C4-2B (cell line): ENCODE measurements at regions not wholly inside any gene's neighbourhood (a gene's known extent, or its start where the extent isn't known, plus 50 kb on each side); places are given as distances from the start of the nearest gene placed in this dataset.

Source experiments
- H3K27ac ChIP-seq: fragments of 450-650 bp; 2 replicates; pipeline ENCODE4 v1.5.1; 2017
- ZFX ChIP-seq: fragments of 450-650 bp; IDR thresholded peaks from 2 replicates; pipeline ENCODE4 v1.6.1; 2017
- TF ChIP-seq, protein P1 (sequence below): fragments of 450-650 bp; conservative IDR thresholded peaks from 2 replicates; pipeline ENCODE4 v1.5.1; 2017; ENCODE audit warnings: mild to moderate bottlenecking

DNA sequence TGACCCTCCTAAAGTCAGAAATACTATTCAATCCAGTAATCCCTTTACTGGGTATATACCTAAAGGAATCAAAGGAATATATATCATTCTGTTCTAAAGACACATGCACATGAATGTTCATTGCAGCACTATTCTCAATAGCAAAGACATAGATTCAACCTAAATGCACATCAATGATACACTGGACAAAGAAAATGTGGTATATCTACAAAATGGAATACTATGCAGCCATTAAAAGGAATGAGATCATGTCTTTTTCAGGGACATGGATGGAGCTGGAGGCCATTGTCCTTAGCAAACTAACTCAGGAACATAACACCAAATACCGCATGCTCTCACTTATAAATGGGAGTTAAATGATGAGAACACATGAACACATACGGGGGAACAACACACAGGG is 306.0 kb upstream of the EPHA5 start:
- no peak overlapping the region for H3K27ac ChIP-seq
- no peak for TF ChIP-seq ZFX
- TF ChIP-seq, protein P1, sequence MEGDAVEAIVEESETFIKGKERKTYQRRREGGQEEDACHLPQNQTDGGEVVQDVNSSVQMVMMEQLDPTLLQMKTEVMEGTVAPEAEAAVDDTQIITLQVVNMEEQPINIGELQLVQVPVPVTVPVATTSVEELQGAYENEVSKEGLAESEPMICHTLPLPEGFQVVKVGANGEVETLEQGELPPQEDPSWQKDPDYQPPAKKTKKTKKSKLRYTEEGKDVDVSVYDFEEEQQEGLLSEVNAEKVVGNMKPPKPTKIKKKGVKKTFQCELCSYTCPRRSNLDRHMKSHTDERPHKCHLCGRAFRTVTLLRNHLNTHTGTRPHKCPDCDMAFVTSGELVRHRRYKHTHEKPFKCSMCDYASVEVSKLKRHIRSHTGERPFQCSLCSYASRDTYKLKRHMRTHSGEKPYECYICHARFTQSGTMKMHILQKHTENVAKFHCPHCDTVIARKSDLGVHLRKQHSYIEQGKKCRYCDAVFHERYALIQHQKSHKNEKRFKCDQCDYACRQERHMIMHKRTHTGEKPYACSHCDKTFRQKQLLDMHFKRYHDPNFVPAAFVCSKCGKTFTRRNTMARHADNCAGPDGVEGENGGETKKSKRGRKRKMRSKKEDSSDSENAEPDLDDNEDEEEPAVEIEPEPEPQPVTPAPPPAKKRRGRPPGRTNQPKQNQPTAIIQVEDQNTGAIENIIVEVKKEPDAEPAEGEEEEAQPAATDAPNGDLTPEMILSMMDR, result no peak

DNA sequence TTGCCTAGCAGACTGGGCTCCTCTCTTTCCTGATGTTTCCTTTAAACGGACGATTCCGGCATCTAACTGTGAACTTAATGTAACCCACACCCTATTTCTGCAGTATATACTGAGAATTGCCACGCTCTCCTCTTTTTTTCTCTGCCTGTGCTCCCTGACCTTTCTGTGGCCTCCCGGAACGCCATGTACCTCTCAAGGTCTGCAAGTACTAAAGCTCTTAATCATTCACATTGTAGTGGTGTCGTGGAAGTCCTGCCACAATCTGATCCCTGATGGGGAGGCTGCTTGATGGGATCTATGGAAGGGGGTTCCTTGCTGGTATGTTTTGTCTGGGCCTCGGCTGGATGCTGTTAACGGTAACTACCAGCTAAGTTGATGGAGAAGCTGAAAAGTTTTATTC is 302.9 kb upstream of the EPHA5 start:
- TF ChIP-seq ZFX, result no peak
- TF ChIP-seq, protein P1, result no peak
- H3K27ac ChIP-seq, result no peak overlapping the region

DNA sequence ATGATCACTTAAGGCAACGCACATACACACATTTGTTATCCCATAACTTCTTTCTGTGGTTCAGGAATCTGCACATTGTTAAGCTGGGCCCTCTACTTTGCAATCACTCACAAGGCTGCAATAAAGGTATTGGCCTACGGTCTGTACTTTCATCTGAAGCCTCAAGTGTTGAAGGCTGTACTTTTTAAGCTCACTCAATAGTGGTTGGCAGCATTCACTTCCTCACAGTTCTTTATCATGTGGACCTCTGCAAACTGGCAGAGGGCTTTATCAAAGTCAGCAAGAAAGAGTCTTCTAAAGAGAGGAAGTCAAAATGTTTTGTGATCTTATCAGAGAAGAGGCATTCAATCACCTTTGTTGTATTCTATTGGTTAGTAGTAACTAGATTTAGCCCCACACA is 301.4 kb upstream of the EPHA5 start:
- H3K27ac ChIP-seq, result no peak overlapping the region
- TF ChIP-seq, protein P1, result no peak
- TF ChIP-seq ZFX, result no peak

DNA sequence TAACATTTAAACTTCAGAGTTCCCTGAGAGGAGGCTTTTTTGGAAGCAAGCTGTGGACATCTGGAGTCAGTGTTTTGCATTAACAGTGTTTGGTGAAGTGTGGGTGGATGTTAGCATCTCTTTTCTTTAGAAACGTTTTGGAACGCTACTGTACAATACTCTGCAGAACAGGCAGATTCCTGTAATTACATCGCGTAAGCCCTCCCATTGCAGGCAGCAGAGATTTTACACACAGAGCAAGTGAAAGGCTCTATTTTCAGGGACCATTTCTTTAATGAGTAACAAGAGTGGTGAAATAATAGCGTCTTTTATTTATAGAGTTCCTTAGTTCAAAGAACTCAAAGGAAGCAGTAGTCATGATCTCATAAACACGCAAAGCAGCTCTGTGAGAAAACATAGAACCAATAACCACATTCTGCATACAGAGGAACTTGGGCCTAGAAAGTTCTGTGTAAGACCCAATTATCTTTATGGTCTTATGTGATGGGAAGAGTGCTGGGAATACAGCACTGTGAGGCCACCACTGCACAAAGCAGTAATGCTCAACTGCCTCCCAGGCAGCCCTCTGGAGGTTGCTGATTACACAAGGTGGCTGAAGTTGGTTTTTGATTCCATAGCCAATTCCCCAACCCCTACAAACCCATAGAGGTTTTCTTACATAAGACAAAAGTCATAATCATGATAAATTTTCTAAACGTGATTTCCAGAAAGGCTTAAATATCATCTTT is 298.7 kb upstream of the EPHA5 start:
- TF ChIP-seq ZFX, result no peak
- TF ChIP-seq, protein P1, result no peak
- no peak overlapping the region for H3K27ac ChIP-seq

DNA sequence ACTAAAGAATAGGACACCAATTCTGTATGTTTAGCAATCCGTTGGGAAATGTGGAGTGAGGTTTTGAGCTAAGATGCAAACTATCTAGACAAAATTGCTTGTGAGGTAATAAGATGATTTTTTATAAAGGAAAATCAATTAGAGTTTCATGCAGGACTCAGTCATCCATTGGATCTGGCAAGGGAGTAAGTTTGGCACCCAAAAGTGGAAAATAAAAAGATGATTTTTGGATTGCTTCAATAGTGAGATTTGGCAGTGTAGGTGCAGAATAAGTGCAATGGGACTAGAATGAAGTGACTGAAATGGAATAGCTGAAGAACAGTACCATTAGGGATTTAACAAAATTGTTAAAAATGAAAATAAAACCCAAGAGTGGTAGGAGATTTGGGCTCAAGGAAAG is 290.5 kb upstream of the EPHA5 start:
- no peak for TF ChIP-seq ZFX
- TF ChIP-seq, protein P1, result no peak
- H3K27ac ChIP-seq, result no peak overlapping the region

DNA sequence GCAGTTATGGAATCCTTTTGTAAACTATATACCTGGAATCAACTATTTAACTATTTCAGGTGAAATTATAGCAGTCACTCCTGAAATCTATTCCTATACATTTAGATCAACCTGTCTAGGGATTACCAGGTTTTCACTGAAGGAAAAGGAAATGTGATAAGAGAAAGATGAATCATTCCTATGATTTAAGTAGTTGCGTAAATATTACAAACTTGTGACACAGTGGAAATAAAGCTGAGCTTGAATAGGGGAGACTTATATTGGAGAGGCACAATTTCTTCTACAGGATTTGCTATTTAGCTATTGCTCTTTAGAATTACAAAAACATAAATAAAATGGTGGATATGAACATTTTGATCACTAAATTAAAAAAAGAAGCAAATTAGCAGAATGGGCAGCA is 284.1 kb upstream of the EPHA5 start:
- no peak overlapping the region for H3K27ac ChIP-seq
- no peak for TF ChIP-seq ZFX
- TF ChIP-seq, protein P1, result no peak

DNA sequence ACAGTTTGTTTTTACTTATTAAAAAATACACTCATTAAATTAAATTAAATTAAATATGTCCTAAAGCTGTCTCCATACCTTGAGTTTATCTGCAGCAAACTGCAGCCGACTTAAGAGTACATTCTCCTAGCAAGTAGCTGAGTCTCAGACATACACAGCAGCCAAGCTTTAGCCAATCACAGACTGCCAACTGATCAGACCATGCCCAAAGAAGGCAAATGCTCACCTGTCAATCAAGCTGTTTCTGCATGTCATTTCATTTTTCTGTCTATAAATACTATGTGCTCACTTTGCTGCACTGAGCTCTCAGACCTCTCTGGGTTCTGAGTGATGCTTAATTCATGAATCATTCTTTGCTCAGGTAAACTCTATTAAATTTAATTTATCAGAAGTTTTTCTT is 280.9 kb upstream of the EPHA5 start:
- H3K27ac ChIP-seq, result no peak overlapping the region
- TF ChIP-seq, protein P1, result no peak
- TF ChIP-seq ZFX, result no peak
